ENCODE measurements at regions not wholly inside any gene's neighbourhood (a gene's known extent, or its start where the extent isn't known, plus 50 kb on each side); places are given as distances from the start of the nearest gene placed in this dataset.
"Not testable (repeated sequence)": the region's sequence is repeated elsewhere in the genome, so short reads cannot be mapped to it uniquely, and the experiment has no call there.

- DNase-seq (ENCODE audit: low read depth, low spot score); in situ Hi-C loops (cut with HindIII; ENCODE audit: low pct_unique_long_range_greater_than_20kb, low sequenced_read_pairs); H3K4me1 ChIP-seq (ENCODE audit: control insufficient read depth, insufficient read depth, low read length); H3K4me3 ChIP-seq (ENCODE audit: low read depth in 2 of 2, low read length in 2 of 2); H3K27ac ChIP-seq (ENCODE audit: low read length); intact Hi-C loops (cut with micrococcal nuclease; ENCODE audit: unreplicated experiment); CTCF ChIA-PET; BruUV-seq (replicated peaks); H3K27me3 ChIP-seq (ENCODE audit: control insufficient read depth, insufficient read depth, low read length); H3K36me3 ChIP-seq (ENCODE audit: control insufficient read depth, insufficient read depth, low read length); H3K9me3 ChIP-seq (ENCODE audit: control insufficient read depth, insufficient read depth, low read depth, low read length); POLR2A ChIA-PET; ATAC-seq: not testable (repeated sequence)
Observed at GRCh38 chr4:31880837-31881236, 1160.7 kb downstream of the PCDH7 start.

- CTCF ChIA-PET: no interaction called here
- ATAC-seq (no peak), DNase-seq (ENCODE audit: low read depth, low spot score) (no peak)
- no peak overlapping the region for H3K4me3 ChIP-seq (ENCODE audit: low read depth in 2 of 2, low read length in 2 of 2)
- H3K9me3 ChIP-seq (ENCODE audit: control insufficient read depth, insufficient read depth, low read depth, low read length): no peaks in the 10 kb centered on the region
- H3K27ac ChIP-seq (ENCODE audit: low read length): no peak overlapping the region
- TF ChIP-seq REST (IDR thresholded peaks at IDR 0.05; ENCODE audit: insufficient read depth in 1 of 2, low read depth in 2 of 2, low read length in 1 of 2): no peak
- TF ChIP-seq SIN3A (IDR thresholded peaks at IDR 0.05; ENCODE audit: borderline replicate concordance, insufficient read depth, low read depth, low read length): no peak
- no peak for TF ChIP-seq POLR2AphosphoS5 (IDR thresholded peaks at IDR 0.05; ENCODE audit: low read depth, low read length)
- TF ChIP-seq CTCF (IDR thresholded peaks at IDR 0.05): no peak
- TF ChIP-seq TCF7L2 (IDR thresholded peaks at IDR 0.05; ENCODE audit: low read depth, low read length): no peak
- in situ Hi-C loops (cut with HindIII; ENCODE audit: low pct_unique_long_range_greater_than_20kb, low sequenced_read_pairs): no loop called here
- H3K4me1 ChIP-seq (ENCODE audit: control insufficient read depth, insufficient read depth, low read length): no peaks in the 10 kb centered on the region
- intact Hi-C loops (cut with micrococcal nuclease; ENCODE audit: unreplicated experiment): no loop called here
- H3K36me3 ChIP-seq (ENCODE audit: control insufficient read depth, insufficient read depth, low read length): no peaks in the 10 kb centered on the region
- POLR2A ChIA-PET: no interaction called here
- BruUV-seq (replicated peaks): no TSS peak
- no peaks in the 10 kb centered on the region for H3K27me3 ChIP-seq (ENCODE audit: control insufficient read depth, insufficient read depth, low read length)
Observed at GRCh38 chr4:31896349-31896748, 1176.2 kb downstream of the PCDH7 start.

GRCh38 chr4:31905363-31905762 lies 1185.2 kb downstream of the PCDH7 start:
- intact Hi-C loops (cut with micrococcal nuclease; ENCODE audit: unreplicated experiment) (no loop called here), in situ Hi-C loops (cut with HindIII; ENCODE audit: low pct_unique_long_range_greater_than_20kb, low sequenced_read_pairs) (no loop called here)
- ChIA-PET POLR2A (no interaction called here), CTCF (no interaction called here)
- no peak for DNase-seq (ENCODE audit: low read depth, low spot score)
- no peak for TF ChIP-seq CTCF (IDR thresholded peaks at IDR 0.05)
- no peak overlapping the region for H3K27ac ChIP-seq (ENCODE audit: low read length)
- no peak overlapping the region for H3K4me3 ChIP-seq (ENCODE audit: low read depth in 2 of 2, low read length in 2 of 2)
- H3K9me3 ChIP-seq (ENCODE audit: control insufficient read depth, insufficient read depth, low read depth, low read length): no peaks in the 10 kb centered on the region
- BruUV-seq (replicated peaks): no TSS peak
- no peaks in the 10 kb centered on the region for H3K36me3 ChIP-seq (ENCODE audit: control insufficient read depth, insufficient read depth, low read length)
- no peak for ATAC-seq
- no peaks in the 10 kb centered on the region for H3K4me1 ChIP-seq (ENCODE audit: control insufficient read depth, insufficient read depth, low read length)
- no peaks in the 10 kb centered on the region for H3K27me3 ChIP-seq (ENCODE audit: control insufficient read depth, insufficient read depth, low read length)

Data from Panc1 (cell line).